ENCODE measurements at regions not wholly inside any gene's neighbourhood (a gene's known extent, or its start where the extent isn't known, plus 50 kb on each side); places are given as distances from the start of the nearest gene placed in this dataset.

GRCh38 chr2:220458051-220458450, 830.6 kb downstream of the SLC4A3 start:
- Mint-ChIP-seq H3K4me1 (ENCODE audit: low read depth) (no peaks in the 10 kb centered on the region), H3K36me3 (ENCODE audit: low read depth) (no peaks in the 10 kb centered on the region), H3K9me3 (no peaks in the 10 kb centered on the region), H3K27me3 (ENCODE audit: low read depth) (no peaks in the 10 kb centered on the region), H3K27ac (no peak overlapping the region), H3K4me3 (no peak overlapping the region)

- H3K27me3 Mint-ChIP-seq (ENCODE audit: low read depth), result no peaks in the 10 kb centered on the region
- H3K36me3 Mint-ChIP-seq (ENCODE audit: low read depth), result no peaks in the 10 kb centered on the region
- no peak overlapping the region for H3K4me3 Mint-ChIP-seq
- no peaks in the 10 kb centered on the region for H3K9me3 Mint-ChIP-seq
- no peak overlapping the region for H3K27ac Mint-ChIP-seq
- no peaks in the 10 kb centered on the region for H3K4me1 Mint-ChIP-seq (ENCODE audit: low read depth)
Measured at GRCh38 chr2:220460257-220460985, 833.0 kb downstream of the SLC4A3 start.

- H3K36me3 Mint-ChIP-seq (ENCODE audit: low read depth), result no peaks in the 10 kb centered on the region
Measured at GRCh38 chr2:220463876-220464275, 836.4 kb downstream of the SLC4A3 start.

GRCh38 chr2:220465700-220466099, 838.3 kb downstream of the SLC4A3 start:
- Mint-ChIP-seq H3K36me3 (ENCODE audit: low read depth) (no peaks in the 10 kb centered on the region), H3K9me3 (no peaks in the 10 kb centered on the region), H3K27ac (no peak overlapping the region), H3K4me1 (ENCODE audit: low read depth) (no peaks in the 10 kb centered on the region), H3K4me3 (no peak overlapping the region), H3K27me3 (ENCODE audit: low read depth) (no peaks in the 10 kb centered on the region)

More at GRCh38 chr2:220463876-220464275, 836.4 kb downstream of the SLC4A3 start:
- Mint-ChIP-seq H3K4me1 (ENCODE audit: low read depth) (no peaks in the 10 kb centered on the region), H3K27ac (no peak overlapping the region), H3K9me3 (no peaks in the 10 kb centered on the region), H3K4me3 (no peak overlapping the region), H3K27me3 (ENCODE audit: low read depth) (no peaks in the 10 kb centered on the region)

- Mint-ChIP-seq H3K36me3 (ENCODE audit: low read depth) (no peaks in the 10 kb centered on the region), H3K27me3 (ENCODE audit: low read depth) (no peaks in the 10 kb centered on the region), H3K9me3 (no peaks in the 10 kb centered on the region), H3K4me3 (no peak overlapping the region), H3K4me1 (ENCODE audit: low read depth) (no peaks in the 10 kb centered on the region), H3K27ac (no peak overlapping the region)
Measured at GRCh38 chr2:220466251-220466691, 838.8 kb downstream of the SLC4A3 start.

- Mint-ChIP-seq H3K4me1 (ENCODE audit: low read depth) (no peaks in the 10 kb centered on the region), H3K36me3 (ENCODE audit: low read depth) (no peaks in the 10 kb centered on the region), H3K27me3 (ENCODE audit: low read depth) (no peaks in the 10 kb centered on the region), H3K4me3 (no peak overlapping the region), H3K27ac (no peak overlapping the region), H3K9me3 (no peaks in the 10 kb centered on the region)
Measured at GRCh38 chr2:220469201-220469600, 841.8 kb downstream of the SLC4A3 start.

GRCh38 chr2:220473611-220474010, 846.2 kb downstream of the SLC4A3 start:
- no peaks in the 10 kb centered on the region for H3K4me1 Mint-ChIP-seq (ENCODE audit: low read depth)
- no peaks in the 10 kb centered on the region for H3K27me3 Mint-ChIP-seq (ENCODE audit: low read depth)
- no peaks in the 10 kb centered on the region for H3K9me3 Mint-ChIP-seq
- H3K4me3 Mint-ChIP-seq, result no peak overlapping the region
- no peak overlapping the region for H3K27ac Mint-ChIP-seq
- H3K36me3 Mint-ChIP-seq (ENCODE audit: low read depth), result no peaks in the 10 kb centered on the region

GRCh38 chr2:220476877-220477276, 849.4 kb downstream of the SLC4A3 start:
- Mint-ChIP-seq H3K27ac (no peak overlapping the region), H3K36me3 (ENCODE audit: low read depth) (no peaks in the 10 kb centered on the region), H3K9me3 (no peaks in the 10 kb centered on the region), H3K27me3 (ENCODE audit: low read depth) (no peaks in the 10 kb centered on the region), H3K4me1 (ENCODE audit: low read depth) (no peaks in the 10 kb centered on the region), H3K4me3 (no peak overlapping the region)

GRCh38 chr2:220478305-220479058, 851.1 kb downstream of the SLC4A3 start:
- Mint-ChIP-seq H3K9me3 (no peaks in the 10 kb centered on the region), H3K27me3 (ENCODE audit: low read depth) (no peaks in the 10 kb centered on the region), H3K36me3 (ENCODE audit: low read depth) (no peaks in the 10 kb centered on the region), H3K27ac (no peak overlapping the region), H3K4me1 (ENCODE audit: low read depth) (no peaks in the 10 kb centered on the region), H3K4me3 (no peak overlapping the region)

GRCh38 chr2:220482716-220483115, 855.3 kb downstream of the SLC4A3 start:
- H3K4me3 Mint-ChIP-seq, result no peak overlapping the region
- H3K4me1 Mint-ChIP-seq (ENCODE audit: low read depth), result no peaks in the 10 kb centered on the region
- H3K27ac Mint-ChIP-seq, result no peak overlapping the region
- H3K27me3 Mint-ChIP-seq (ENCODE audit: low read depth), result no peaks in the 10 kb centered on the region
- peaks cover 4% of the 10 kb centered on the region for H3K9me3 Mint-ChIP-seq
- no peaks in the 10 kb centered on the region for H3K36me3 Mint-ChIP-seq (ENCODE audit: low read depth)

GRCh38 chr2:220489121-220489520, 861.7 kb downstream of the SLC4A3 start:
- Mint-ChIP-seq H3K36me3 (ENCODE audit: low read depth) (no peaks in the 10 kb centered on the region), H3K4me1 (ENCODE audit: low read depth) (no peaks in the 10 kb centered on the region), H3K9me3 (no peaks in the 10 kb centered on the region), H3K27me3 (ENCODE audit: low read depth) (no peaks in the 10 kb centered on the region), H3K4me3 (no peak overlapping the region), H3K27ac (no peak overlapping the region)

- H3K4me1 Mint-ChIP-seq (ENCODE audit: low read depth), result no peaks in the 10 kb centered on the region
- H3K9me3 Mint-ChIP-seq, result no peaks in the 10 kb centered on the region
- H3K27me3 Mint-ChIP-seq (ENCODE audit: low read depth), result no peaks in the 10 kb centered on the region
- H3K36me3 Mint-ChIP-seq (ENCODE audit: low read depth), result no peaks in the 10 kb centered on the region
- H3K4me3 Mint-ChIP-seq, result no peak overlapping the region
- H3K27ac Mint-ChIP-seq, result no peak overlapping the region
Measured at GRCh38 chr2:220491670-220492069, 864.2 kb downstream of the SLC4A3 start.

- Mint-ChIP-seq H3K36me3 (ENCODE audit: low read depth) (no peaks in the 10 kb centered on the region), H3K27me3 (ENCODE audit: low read depth) (no peaks in the 10 kb centered on the region), H3K4me3 (no peak overlapping the region), H3K27ac (no peak overlapping the region), H3K4me1 (ENCODE audit: low read depth) (no peaks in the 10 kb centered on the region), H3K9me3 (no peaks in the 10 kb centered on the region)
Measured at GRCh38 chr2:220493871-220494525, 866.6 kb downstream of the SLC4A3 start.

GRCh38 chr2:220496513-220496912, 869.1 kb downstream of the SLC4A3 start:
- no peaks in the 10 kb centered on the region for H3K9me3 Mint-ChIP-seq
- no peak overlapping the region for H3K4me3 Mint-ChIP-seq
- H3K4me1 Mint-ChIP-seq (ENCODE audit: low read depth), result no peaks in the 10 kb centered on the region
- no peaks in the 10 kb centered on the region for H3K36me3 Mint-ChIP-seq (ENCODE audit: low read depth)
- no peaks in the 10 kb centered on the region for H3K27me3 Mint-ChIP-seq (ENCODE audit: low read depth)
- H3K27ac Mint-ChIP-seq, result no peak overlapping the region

- Mint-ChIP-seq H3K9me3 (no peaks in the 10 kb centered on the region), H3K36me3 (ENCODE audit: low read depth) (no peaks in the 10 kb centered on the region), H3K4me1 (ENCODE audit: low read depth) (no peaks in the 10 kb centered on the region), H3K4me3 (no peak overlapping the region), H3K27me3 (ENCODE audit: low read depth) (no peaks in the 10 kb centered on the region), H3K27ac (no peak overlapping the region)
Measured at GRCh38 chr2:220499225-220499624, 871.8 kb downstream of the SLC4A3 start.

Data from T-helper 1 cell treated with Interleukin-12 subunit alpha and Interleukin-12 subunit beta and Interleukin-4 antibody, amounts not matched to agents 30 μg/mL and 1 μg/mL, for 36 hours (primary cell).